ENCODE measurements at regions not wholly inside any gene's neighbourhood (a gene's known extent, or its start where the extent isn't known, plus 50 kb on each side); places are given as distances from the start of the nearest gene placed in this dataset.

- H3K27ac ChIP-seq, result no peak overlapping the region
- DNase-seq (ENCODE audit: low read depth, low spot score), result no peak
These were observed 1626.2 kb upstream of the PCDH20 start for GRCh38 chr13:63041640-63042414.

- H3K27ac ChIP-seq, result no peak overlapping the region
- DNase-seq (ENCODE audit: low read depth, low spot score), result no peak
These were observed 1610.7 kb upstream of the PCDH20 start for GRCh38 chr13:63026285-63026797.

- no peak overlapping the region for H3K27ac ChIP-seq
- no peak for DNase-seq (ENCODE audit: low read depth, low spot score)
These were observed 1610.1 kb upstream of the PCDH20 start for GRCh38 chr13:63025741-63026140.

- H3K27ac ChIP-seq, result no peak overlapping the region
- no peak for DNase-seq (ENCODE audit: low read depth, low spot score)
These were observed 1608.8 kb upstream of the PCDH20 start for GRCh38 chr13:63024458-63024857.

- no peak overlapping the region for H3K27ac ChIP-seq
- no peak for DNase-seq (ENCODE audit: low read depth, low spot score)
These were observed 1596.3 kb upstream of the PCDH20 start for GRCh38 chr13:63011996-63012395.

GRCh38 chr13:63010072-63010658, 1594.5 kb upstream of the PCDH20 start:
- no peak for DNase-seq (ENCODE audit: low read depth, low spot score)
- no peak overlapping the region for H3K27ac ChIP-seq

- DNase-seq (ENCODE audit: low read depth, low spot score), result no peak
- H3K27ac ChIP-seq, result no peak overlapping the region
These were observed 1590.0 kb upstream of the PCDH20 start for GRCh38 chr13:63005625-63006024.

GRCh38 chr13:62997696-62998095, 1582.0 kb upstream of the PCDH20 start:
- H3K27ac ChIP-seq, result no peak overlapping the region
- DNase-seq (ENCODE audit: low read depth, low spot score), result no peak

GRCh38 chr13:62997038-62997599, 1581.5 kb upstream of the PCDH20 start:
- no peak for DNase-seq (ENCODE audit: low read depth, low spot score)
- no peak overlapping the region for H3K27ac ChIP-seq

GRCh38 chr13:62973804-62974203, 1558.2 kb upstream of the PCDH20 start:
- DNase-seq (ENCODE audit: low read depth, low spot score), result no peak
- no peak overlapping the region for H3K27ac ChIP-seq

GRCh38 chr13:62964522-62964921, 1548.9 kb upstream of the PCDH20 start:
- DNase-seq (ENCODE audit: low read depth, low spot score), result no peak
- H3K27ac ChIP-seq, result no peak overlapping the region

- H3K27ac ChIP-seq, result no peak overlapping the region
- DNase-seq (ENCODE audit: low read depth, low spot score), result no peak
These were observed 1545.1 kb upstream of the PCDH20 start for GRCh38 chr13:62960723-62961122.

GRCh38 chr13:62933809-62934208, 1518.2 kb upstream of the PCDH20 start:
- DNase-seq (ENCODE audit: low read depth, low spot score), result no peak
- H3K27ac ChIP-seq, result no peak overlapping the region

GRCh38 chr13:62932256-62932883, 1516.7 kb upstream of the PCDH20 start:
- H3K27ac ChIP-seq, result no peak overlapping the region
- DNase-seq (ENCODE audit: low read depth, low spot score), result no peak

GRCh38 chr13:62931853-62932252, 1516.2 kb upstream of the PCDH20 start:
- no peak for DNase-seq (ENCODE audit: low read depth, low spot score)
- H3K27ac ChIP-seq, result no peak overlapping the region

- no peak for DNase-seq (ENCODE audit: low read depth, low spot score)
- no peak overlapping the region for H3K27ac ChIP-seq
These were observed 1508.7 kb upstream of the PCDH20 start for GRCh38 chr13:62924395-62924794.

GRCh38 chr13:62920159-62920558, 1504.5 kb upstream of the PCDH20 start:
- H3K27ac ChIP-seq, result no peak overlapping the region
- DNase-seq (ENCODE audit: low read depth, low spot score), result no peak

GRCh38 chr13:62919491-62919890, 1503.8 kb upstream of the PCDH20 start:
- no peak for DNase-seq (ENCODE audit: low read depth, low spot score)
- H3K27ac ChIP-seq, result no peak overlapping the region

GRCh38 chr13:62910541-62911060, 1495.0 kb upstream of the PCDH20 start:
- no peak overlapping the region for H3K27ac ChIP-seq
- DNase-seq (ENCODE audit: low read depth, low spot score), result no peak

- H3K27ac ChIP-seq, result no peak overlapping the region
- DNase-seq (ENCODE audit: low read depth, low spot score), result no peak
These were observed 1492.7 kb upstream of the PCDH20 start for GRCh38 chr13:62908321-62908720.

- DNase-seq (ENCODE audit: low read depth, low spot score), result no peak
- no peak overlapping the region for H3K27ac ChIP-seq
These were observed 1491.2 kb upstream of the PCDH20 start for GRCh38 chr13:62906896-62907295.
